ENCODE measurements at regions not wholly inside any gene's neighbourhood (a gene's known extent, or its start where the extent isn't known, plus 50 kb on each side); places are given as distances from the start of the nearest gene placed in this dataset.
A peak's percentile ranks its signal among the peaks of the same experiment; 100 is the strongest.

- Histone ChIP-seq H3K4me3 (replicated peaks in 1 of 3) (no peak overlapping the region), H3K9me3 (no peaks in the 10 kb centered on the region), H3K27ac (no peak overlapping the region), H3K36me3 (no peaks in the 10 kb centered on the region), H3K27me3 (no peaks in the 10 kb centered on the region), H3K4me1 (peaks cover 0 to 2% of the 10 kb centered on the region in 2 donors)
- WGBS, 2 donors: 63 to 88% methylated on average over 3 of the region's 3 CpGs
- TF ChIP-seq POLR2A (IDR thresholded peaks at IDR 0.05) (no peak), CTCF (IDR thresholded peaks at IDR 0.05) (no peak)
- intact Hi-C loops (cut with DNase I): no loop called here
- no peak for DNase-seq
Observed at GRCh38 chr2:111647359-111647758, 236.6 kb downstream of the ANAPC1 start.

- Histone ChIP-seq H3K27me3 (no peaks in the 10 kb centered on the region), H3K9me3 (no peaks in the 10 kb centered on the region), H3K4me3 (replicated peaks in 1 of 3) (no peak overlapping the region), H3K36me3 (no peaks in the 10 kb centered on the region), H3K27ac (peak overlapping the region in 2 of 3 donors; percentile 31 to 43), H3K4me1 (peaks cover 0 to 6% of the 10 kb centered on the region in 2 donors)
- WGBS, 2 donors: 95 to 97% methylated on average over 4 of the region's 4 CpGs
- no peak for DNase-seq
- no peak for TF ChIP-seq POLR2A (IDR thresholded peaks at IDR 0.05)
- TF ChIP-seq CTCF (IDR thresholded peaks at IDR 0.05): no peak
- intact Hi-C loops (cut with DNase I): no loop called here
Observed at GRCh38 chr2:111652038-111652437, 232.0 kb downstream of the ANAPC1 start.

GRCh38 chr2:111652681-111653080 lies 231.3 kb downstream of the ANAPC1 start:
- 24 to 30% methylated on average over 1 of the region's 1 CpG for WGBS, 2 donors
- intact Hi-C loops (cut with DNase I): no loop called here
- no peak overlapping the region for H3K4me3 ChIP-seq (replicated peaks in 1 of 3)
- TF ChIP-seq CTCF (IDR thresholded peaks at IDR 0.05) (no peak), POLR2A (IDR thresholded peaks at IDR 0.05) (no peak)
- no peaks in the 10 kb centered on the region for H3K27me3 ChIP-seq
- no peak for DNase-seq
- H3K27ac ChIP-seq: peak overlapping the region in 2 of 3 donors; percentile 31 to 43
- H3K4me1 ChIP-seq: peaks cover 0 to 6% of the 10 kb centered on the region in 2 donors
- no peaks in the 10 kb centered on the region for H3K9me3 ChIP-seq
- H3K36me3 ChIP-seq: no peaks in the 10 kb centered on the region

GRCh38 chr2:111653103-111653624 lies 230.8 kb downstream of the ANAPC1 start:
- H3K9me3 ChIP-seq: no peaks in the 10 kb centered on the region
- no peak for DNase-seq
- intact Hi-C loops (cut with DNase I): no loop called here
- no peak for TF ChIP-seq POLR2A (IDR thresholded peaks at IDR 0.05)
- TF ChIP-seq CTCF (IDR thresholded peaks at IDR 0.05): no peak
- no peaks in the 10 kb centered on the region for H3K27me3 ChIP-seq
- 80 to 96% methylated on average over 1 of the region's 1 CpG for WGBS, 2 donors
- H3K36me3 ChIP-seq: no peaks in the 10 kb centered on the region
- H3K27ac ChIP-seq: peak overlapping the region in 1 of 3 donors; percentile 31
- H3K4me3 ChIP-seq (replicated peaks in 1 of 3): no peak overlapping the region
- peaks cover 0 to 6% of the 10 kb centered on the region in 2 donors for H3K4me1 ChIP-seq

GRCh38 chr2:111653913-111654312 lies 230.1 kb downstream of the ANAPC1 start:
- Histone ChIP-seq H3K9me3 (no peaks in the 10 kb centered on the region), H3K4me3 (replicated peaks in 1 of 3) (no peak overlapping the region), H3K36me3 (no peaks in the 10 kb centered on the region), H3K4me1 (peaks cover 3 to 10% of the 10 kb centered on the region in 2 donors), H3K27me3 (no peaks in the 10 kb centered on the region), H3K27ac (no peak overlapping the region)
- 90 to 91% methylated on average over 4 of the region's 4 CpGs for WGBS, 2 donors
- intact Hi-C loops (cut with DNase I): no loop called here
- TF ChIP-seq POLR2A (IDR thresholded peaks at IDR 0.05): no peak
- TF ChIP-seq CTCF (IDR thresholded peaks at IDR 0.05): no peak
- no peak for DNase-seq

All from thyroid gland (tissue), 4 donors.